Mesenchymal stem cell (in vitro differentiated cells and primary cell): ENCODE measurements at regions not wholly inside any gene's neighbourhood (a gene's known extent, or its start where the extent isn't known, plus 50 kb on each side); places are given as distances from the start of the nearest gene placed in this dataset.

Experiments
- DNase-seq: peaks from one replicate; pipeline ENCODE4 v3.0.0-alpha.2; 2013
- H2AFZ ChIP-seq: one replicate; pipeline ENCODE4 v1.6.1; 2013; ENCODE audit warnings: low read depth, mild to moderate bottlenecking, control low read depth, inconsistent platforms, low read length, moderate library complexity
- H2AK5ac ChIP-seq: 2 replicates; pipeline ENCODE4 v1.6.1; 2013; ENCODE audit warnings: low read length, moderate library complexity, mild to moderate bottlenecking, inconsistent platforms; ENCODE audit not compliant: severe bottlenecking
- H2BK120ac ChIP-seq: one replicate; pipeline ENCODE4 v1.6.1; 2013; ENCODE audit warnings: low read depth, mild to moderate bottlenecking, inconsistent platforms, low read length, moderate library complexity
- H2BK12ac ChIP-seq, 2 experiments: one replicate each; pipeline ENCODE4 v1.6.1; 2013; ENCODE audit warnings: inconsistent platforms in 2 of 2, low read length in 2 of 2, mild to moderate bottlenecking in 2 of 2, moderate library complexity in 2 of 2, control low read depth in 1 of 2
- H2BK15ac ChIP-seq: one replicate; pipeline ENCODE4 v1.6.1; 2013; ENCODE audit warnings: mild to moderate bottlenecking, low read depth, inconsistent platforms; ENCODE audit not compliant: poor library complexity, severe bottlenecking
- H2BK5ac ChIP-seq: 2 replicates; pipeline ENCODE4 v1.6.1; 2013; ENCODE audit warnings: low read depth, mild to moderate bottlenecking, low read length, control low read depth, inconsistent platforms; ENCODE audit not compliant: poor library complexity, severe bottlenecking
- H3K14ac ChIP-seq, 2 experiments: one replicate each; pipeline ENCODE4 v1.6.1; 2013; ENCODE audit warnings: inconsistent platforms in 2 of 2, low read length in 2 of 2, control low read depth in 1 of 2, mild to moderate bottlenecking in 1 of 2, moderate library complexity in 1 of 2
- H3K18ac ChIP-seq, 2 experiments: one replicate each; pipeline ENCODE4 v1.6.1; 2013; ENCODE audit warnings: inconsistent platforms in 2 of 2, low read length in 2 of 2, control low read depth in 1 of 2, low read depth in 1 of 2, mild to moderate bottlenecking in 1 of 2
- H3K23ac ChIP-seq, 2 experiments: one replicate each; pipeline ENCODE4 v1.6.1; 2013; ENCODE audit warnings: inconsistent platforms in 2 of 2, low read length in 2 of 2, mild to moderate bottlenecking in 2 of 2, moderate library complexity in 2 of 2, control low read depth in 1 of 2
- H3K27ac ChIP-seq: 2 replicates; pipeline ENCODE4 v1.5.1; 2013; ENCODE audit warnings: mild to moderate bottlenecking, moderate library complexity, low read length, control low read depth, inconsistent platforms; ENCODE audit not compliant: poor library complexity, severe bottlenecking
- H3K27me3 ChIP-seq, 2 experiments: 2 replicates each; pipeline versions ENCODE4 v1.6.1 to v1.7.0; 2013; ENCODE audit warnings: low read length in 2 of 2, mild to moderate bottlenecking in 2 of 2, moderate library complexity in 2 of 2, control low read depth in 1 of 2, inconsistent platforms in 1 of 2; ENCODE audit not compliant: control insufficient read depth in 1 of 2, insufficient read depth in 1 of 2
- H3K36me3 ChIP-seq, 2 experiments: 2 replicates each; pipeline versions ENCODE4 v1.6.1 to v1.7.0; 2013; ENCODE audit warnings: low read length in 2 of 2, control low read depth in 1 of 2, inconsistent platforms in 1 of 2, low read depth in 1 of 2, mild to moderate bottlenecking in 1 of 2; ENCODE audit not compliant: insufficient read depth in 2 of 2, control insufficient read depth in 1 of 2
- H3K4ac ChIP-seq, 2 experiments: one replicate each; pipeline ENCODE4 v1.6.1; 2013; ENCODE audit warnings: inconsistent platforms in 2 of 2, low read length in 2 of 2, mild to moderate bottlenecking in 2 of 2, moderate library complexity in 2 of 2, control low read depth in 1 of 2, low read depth in 1 of 2
- H3K4me1 ChIP-seq: 2 replicates; pipeline ENCODE4 v1.6.1; 2013; ENCODE audit warnings: low read depth, low read length, control low read depth; ENCODE audit not compliant: control insufficient read depth, insufficient read depth
- H3K4me2 ChIP-seq: 2 replicates; pipeline ENCODE4 v1.6.1; 2013; ENCODE audit warnings: low read length, mild to moderate bottlenecking, inconsistent platforms; ENCODE audit not compliant: poor library complexity, severe bottlenecking
- H3K4me3 ChIP-seq, 2 experiments: 2 replicates each; pipeline versions ENCODE4 v1.5.1 to v1.7.0; 2013; ENCODE audit warnings: low read length in 2 of 2, mild to moderate bottlenecking in 2 of 2, control low read depth in 1 of 2, low read depth in 1 of 2; ENCODE audit not compliant: insufficient read depth in 1 of 2
- H3K79me1 ChIP-seq: replicated peaks from 2 replicates; pipeline ENCODE4 v1.6.1; 2013; ENCODE audit warnings: mild to moderate bottlenecking, control low read depth, low read length, inconsistent platforms; ENCODE audit not compliant: poor library complexity, severe bottlenecking
- H3K9ac ChIP-seq: 2 replicates; pipeline ENCODE4 v1.7.0; 2013; ENCODE audit warnings: mild to moderate bottlenecking, low read length, moderate library complexity
- H3K9me3 ChIP-seq: 2 replicates; pipeline ENCODE4 v1.7.0; 2013; ENCODE audit warnings: mild to moderate bottlenecking, low read length; ENCODE audit not compliant: control insufficient read depth
- H4K8ac ChIP-seq: one replicate; pipeline ENCODE4 v1.6.1; 2013; ENCODE audit warnings: inconsistent platforms, mild to moderate bottlenecking, low read length, moderate library complexity
- H4K91ac ChIP-seq: one replicate; pipeline ENCODE4 v1.6.1; 2013; ENCODE audit warnings: mild to moderate bottlenecking, low read length, inconsistent platforms
- WGBS: methylation state at CpG from one replicate; pipeline ENCODE4 v1.1.7; 2013; ENCODE audit warnings: mixed read lengths; 5-methylcytosine and 5-hydroxymethylcytosine counted together

DNA sequence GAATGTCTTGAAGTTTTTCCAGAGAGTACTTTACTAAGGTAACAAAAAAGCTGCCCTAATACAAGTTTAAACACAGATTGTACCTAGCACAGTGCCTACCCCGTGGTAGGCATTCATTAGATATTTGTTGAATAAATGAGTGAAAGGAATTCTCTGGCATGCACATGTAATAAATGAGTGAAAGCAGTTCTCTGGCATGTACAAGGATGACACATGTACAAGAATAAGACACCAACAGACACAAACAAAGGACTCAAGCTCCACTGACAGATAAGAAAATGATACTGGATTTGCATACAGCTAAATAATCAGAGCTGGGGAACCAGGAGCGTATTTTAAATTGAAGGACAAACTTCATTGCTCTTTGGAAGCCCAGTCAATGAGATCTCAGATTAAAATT is 535.8 kb downstream of the EFNA5 start:
- no peaks in the 10 kb centered on the region for H3K79me1 ChIP-seq
- H2AK5ac ChIP-seq = no peak overlapping the region
- no peak overlapping the region for H2AFZ ChIP-seq
- H3K18ac ChIP-seq = no peak overlapping the region
- H3K9me3 ChIP-seq = peaks cover 20% of the 10 kb centered on the region
- no peak overlapping the region for H3K4me3 ChIP-seq
- H3K4ac ChIP-seq = no peak overlapping the region
- no peak overlapping the region for H2BK5ac ChIP-seq
- H4K8ac ChIP-seq = no peak overlapping the region
- no peak overlapping the region for H2BK120ac ChIP-seq
- no peaks in the 10 kb centered on the region for H3K36me3 ChIP-seq
- no peak overlapping the region for H3K9ac ChIP-seq
- H3K27me3 ChIP-seq = no peaks in the 10 kb centered on the region
- H3K27ac ChIP-seq = peak overlapping the region; percentile 32
- no peak overlapping the region for H3K4me2 ChIP-seq
- no peak overlapping the region for H2BK15ac ChIP-seq
- WGBS = 96% methylated on average over 1 of the region's 2 CpGs
- DNase-seq = no peak
- H3K4me1 ChIP-seq = no peaks in the 10 kb centered on the region
- H4K91ac ChIP-seq = no peak overlapping the region
- no peak overlapping the region for H3K14ac ChIP-seq
- no peak overlapping the region for H3K23ac ChIP-seq
- H2BK12ac ChIP-seq = no peak overlapping the region

DNA sequence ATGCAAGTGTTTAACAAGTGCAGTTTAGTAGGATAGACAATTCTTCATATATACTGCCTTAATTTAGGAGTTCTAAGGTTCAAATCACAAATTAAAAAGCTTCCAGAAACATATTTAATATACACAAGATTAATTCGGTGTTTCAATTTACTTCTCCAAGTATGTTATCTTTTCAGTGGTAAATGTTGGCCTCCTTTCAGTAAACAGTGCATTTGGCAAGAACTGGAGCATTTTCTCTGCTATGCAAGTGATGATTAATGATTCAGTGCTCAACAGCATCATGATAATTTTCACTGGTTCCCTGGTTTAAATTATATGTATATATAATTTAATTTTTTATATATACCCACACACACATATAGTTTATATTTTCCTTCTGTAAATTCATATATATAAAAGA is 541.7 kb downstream of the EFNA5 start:
- H3K9ac ChIP-seq = no peak overlapping the region
- H3K14ac ChIP-seq = no peak overlapping the region
- no peak for DNase-seq
- H2AK5ac ChIP-seq = no peak overlapping the region
- no peak overlapping the region for H2AFZ ChIP-seq
- no peak overlapping the region for H3K4me2 ChIP-seq
- H2BK15ac ChIP-seq = no peak overlapping the region
- no peak overlapping the region for H3K4me3 ChIP-seq
- H3K23ac ChIP-seq = no peak overlapping the region
- H4K91ac ChIP-seq = no peak overlapping the region
- H2BK12ac ChIP-seq = no peak overlapping the region
- H2BK5ac ChIP-seq = no peak overlapping the region
- no peak overlapping the region for H3K4ac ChIP-seq
- WGBS = 50% methylated on average over 1 of the region's 1 CpG
- H3K4me1 ChIP-seq = no peaks in the 10 kb centered on the region
- H3K36me3 ChIP-seq = no peaks in the 10 kb centered on the region
- peaks cover 14% of the 10 kb centered on the region for H3K9me3 ChIP-seq
- H2BK120ac ChIP-seq = no peak overlapping the region
- H3K18ac ChIP-seq = no peak overlapping the region
- H3K79me1 ChIP-seq = no peaks in the 10 kb centered on the region
- no peaks in the 10 kb centered on the region for H3K27me3 ChIP-seq
- H4K8ac ChIP-seq = no peak overlapping the region
- no peak overlapping the region for H3K27ac ChIP-seq

DNA sequence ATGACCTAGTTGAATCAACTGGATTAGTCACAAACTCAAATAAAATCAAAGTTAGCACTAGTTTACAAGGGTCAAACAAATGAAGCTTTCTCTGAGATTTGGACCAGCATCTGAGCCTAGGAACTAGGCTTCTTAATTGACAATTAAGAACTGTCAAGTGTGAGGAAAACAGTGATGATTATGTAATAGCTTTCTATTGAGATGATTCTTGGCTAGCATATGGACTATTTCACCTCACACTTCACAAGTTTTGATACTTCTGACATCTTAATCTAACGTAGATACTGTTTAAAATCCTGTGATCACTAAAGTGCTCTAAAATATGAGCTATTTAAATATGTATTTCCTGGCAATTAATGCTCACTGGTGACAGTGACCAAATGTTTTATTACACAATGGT is 542.9 kb downstream of the EFNA5 start:
- Histone ChIP-seq H3K4me1 (no peaks in the 10 kb centered on the region), H4K91ac (no peak overlapping the region), H2BK12ac (no peak overlapping the region), H3K79me1 (no peaks in the 10 kb centered on the region), H3K27ac (no peak overlapping the region), H3K9ac (no peak overlapping the region), H3K18ac (no peak overlapping the region), H2AFZ (no peak overlapping the region), H2BK5ac (no peak overlapping the region), H3K4ac (no peak overlapping the region), H3K23ac (no peak overlapping the region), H3K14ac (no peak overlapping the region), H3K9me3 (peaks cover 7% of the 10 kb centered on the region), H2BK15ac (no peak overlapping the region), H3K4me3 (no peak overlapping the region), H3K27me3 (no peaks in the 10 kb centered on the region), H3K36me3 (no peaks in the 10 kb centered on the region), H2BK120ac (no peak overlapping the region), H2AK5ac (no peak overlapping the region), H4K8ac (no peak overlapping the region), H3K4me2 (no peak overlapping the region)
- no CpG with 5 or more reads among the region's 1 CpG for WGBS
- DNase-seq = no peak

DNA sequence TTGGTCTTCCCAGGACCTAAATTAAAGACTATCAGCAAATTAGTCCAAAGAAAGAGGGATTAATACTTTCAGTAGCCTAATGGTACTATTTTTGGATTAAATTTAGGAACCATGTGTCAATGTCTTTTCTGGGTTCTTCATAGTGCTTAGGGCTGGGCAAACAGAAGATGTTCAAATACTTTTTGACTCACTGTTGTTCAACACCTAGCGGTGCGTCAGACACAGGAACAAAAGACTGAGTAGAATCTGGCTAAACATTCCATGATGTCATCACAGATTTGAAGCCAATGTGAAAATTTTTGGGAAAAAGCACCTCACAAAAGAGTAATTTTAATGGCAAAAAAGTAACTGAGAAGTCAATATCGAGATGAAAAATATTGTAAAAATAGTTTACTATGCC is 544.4 kb downstream of the EFNA5 start:
- 100% methylated on average over 2 of the region's 3 CpGs for WGBS
- Histone ChIP-seq H2AFZ (no peak overlapping the region), H3K4me2 (no peak overlapping the region), H2BK120ac (no peak overlapping the region), H3K9ac (no peak overlapping the region), H3K23ac (no peak overlapping the region), H3K27me3 (no peaks in the 10 kb centered on the region), H3K9me3 (no peaks in the 10 kb centered on the region), H4K91ac (no peak overlapping the region), H3K4me3 (no peak overlapping the region), H2BK12ac (no peak overlapping the region), H3K14ac (no peak overlapping the region), H3K79me1 (no peaks in the 10 kb centered on the region), H3K36me3 (no peaks in the 10 kb centered on the region), H3K4me1 (no peaks in the 10 kb centered on the region), H3K27ac (no peak overlapping the region), H3K4ac (no peak overlapping the region), H2AK5ac (no peak overlapping the region), H3K18ac (no peak overlapping the region), H4K8ac (no peak overlapping the region), H2BK5ac (no peak overlapping the region), H2BK15ac (no peak overlapping the region)
- DNase-seq = no peak
